SJCRH30 (cell line): ENCODE measurements at regions not wholly inside any gene's neighbourhood (a gene's known extent, or its start where the extent isn't known, plus 50 kb on each side); places are given as distances from the start of the nearest gene placed in this dataset.
"Not testable (repeated sequence)": the region's sequence is repeated elsewhere in the genome, so short reads cannot be mapped to it uniquely, and the experiment has no call there.

Experiments used
- DNase-seq, 2 experiments: peaks; one replicate each; pipeline ENCODE4 v3.0.0-alpha.2; 2015 to 2020
- H3K27ac ChIP-seq: fragments of 250-450 bp; sonication (Bioruptor Pico); 2 replicates; pipeline ENCODE4 v1.5.1; 2020; ENCODE audit warnings: mild to moderate bottlenecking, moderate library complexity
- H3K27me3 ChIP-seq: fragments of 250-450 bp; sonication (Bioruptor Pico); 2 replicates; pipeline ENCODE4 v1.5.1; 2020; ENCODE audit warnings: mild to moderate bottlenecking, moderate library complexity
- H3K36me3 ChIP-seq: fragments of 250-450 bp; sonication (Bioruptor Pico); 2 replicates; pipeline ENCODE4 v1.5.1; 2020; ENCODE audit warnings: mild to moderate bottlenecking, moderate library complexity
- H3K4me1 ChIP-seq: fragments of 250-450 bp; sonication (Bioruptor Pico); 2 replicates; pipeline ENCODE4 v1.5.1; 2020; ENCODE audit warnings: mild to moderate bottlenecking, moderate library complexity
- H3K4me3 ChIP-seq: fragments of 250-450 bp; sonication (Bioruptor Pico); 2 replicates; pipeline ENCODE4 v1.5.1; 2020; ENCODE audit warnings: mild to moderate bottlenecking, moderate library complexity
- H3K9me3 ChIP-seq: fragments of 250-450 bp; sonication (Bioruptor Pico); replicated peaks from 2 replicates; pipeline ENCODE4 v1.5.1; 2020; ENCODE audit warnings: mild to moderate bottlenecking, moderate library complexity

DNA sequence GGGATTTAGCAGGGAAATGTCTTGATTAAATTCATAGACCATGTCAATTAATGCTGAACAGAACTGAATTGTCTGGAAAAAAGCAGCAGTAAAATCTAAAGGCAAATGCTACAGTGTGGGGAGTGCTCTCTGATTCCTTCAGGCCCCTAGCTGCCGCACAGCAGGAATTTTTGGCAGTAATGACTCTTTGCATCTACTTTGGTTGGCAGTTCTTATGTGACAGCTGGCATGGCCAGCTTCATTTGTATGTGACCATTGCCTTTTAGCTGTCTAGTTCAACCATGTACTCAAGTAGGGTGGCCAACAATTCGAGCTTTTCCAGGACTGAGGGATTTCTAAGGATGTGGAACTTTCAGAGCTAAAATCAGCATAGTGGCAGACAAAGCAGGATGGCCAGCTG lies 499.1 kb upstream of the MAN1A1 start:
- H3K27me3 ChIP-seq: no peaks in the 10 kb centered on the region
- no peak for DNase-seq
- no peak overlapping the region for H3K4me3 ChIP-seq
- no peaks in the 10 kb centered on the region for H3K36me3 ChIP-seq
- no peaks in the 10 kb centered on the region for H3K4me1 ChIP-seq
- H3K9me3 ChIP-seq: no peaks in the 10 kb centered on the region
- H3K27ac ChIP-seq: no peak overlapping the region

DNA sequence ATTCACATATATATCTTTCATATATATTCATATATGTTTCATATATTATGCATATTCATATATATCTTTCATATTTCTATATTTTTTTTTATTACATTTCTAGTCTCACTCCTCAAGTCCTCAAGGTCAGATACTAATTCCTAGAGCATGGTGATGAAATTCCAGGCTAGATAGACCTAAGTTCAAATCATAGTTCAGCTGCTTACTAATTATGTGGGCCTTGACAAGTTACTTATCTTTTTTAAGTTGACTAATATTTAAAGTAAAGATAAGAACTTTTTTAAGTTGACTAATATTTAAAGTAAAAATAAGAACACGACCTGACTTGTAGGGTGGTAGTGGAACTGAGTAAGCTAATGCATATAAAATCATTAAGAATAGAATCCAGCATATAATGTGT lies 495.6 kb upstream of the MAN1A1 start:
- no peak for DNase-seq
- Histone ChIP-seq H3K9me3 (no peaks in the 10 kb centered on the region), H3K27ac (no peak overlapping the region), H3K27me3 (no peaks in the 10 kb centered on the region), H3K4me1 (no peaks in the 10 kb centered on the region), H3K4me3 (no peak overlapping the region), H3K36me3 (no peaks in the 10 kb centered on the region)

- H3K36me3 ChIP-seq: no peaks in the 10 kb centered on the region
- H3K4me1 ChIP-seq: no peaks in the 10 kb centered on the region
- H3K9me3 ChIP-seq: no peaks in the 10 kb centered on the region
- no peaks in the 10 kb centered on the region for H3K27me3 ChIP-seq
- DNase-seq: no peak
- H3K27ac ChIP-seq: no peak overlapping the region
- no peak overlapping the region for H3K4me3 ChIP-seq
Observed at GRCh38 chr6:119844387-119844786, 494.8 kb upstream of the MAN1A1 start.

DNA sequence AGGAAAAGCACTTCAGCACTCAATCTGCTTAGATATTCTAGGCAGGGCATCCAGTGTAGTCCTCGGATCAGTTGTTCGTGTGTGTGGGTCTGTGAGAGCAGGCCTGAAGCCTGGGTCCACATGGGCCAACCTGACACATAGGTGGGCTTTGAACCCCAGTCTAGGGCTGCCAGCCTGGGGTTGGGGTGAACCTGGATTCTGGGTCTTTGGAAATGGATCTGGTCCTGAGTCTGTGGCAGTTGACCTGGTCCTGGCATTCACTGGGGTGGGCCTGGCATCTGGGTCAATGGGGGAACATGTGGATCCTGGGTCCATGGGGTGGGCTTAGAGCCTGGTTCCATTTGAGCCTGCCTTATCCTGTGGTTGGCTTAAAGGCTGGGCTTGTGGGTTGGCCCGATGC lies 492.6 kb upstream of the MAN1A1 start:
- no peak for DNase-seq
- no peaks in the 10 kb centered on the region for H3K27me3 ChIP-seq
- no peak overlapping the region for H3K4me3 ChIP-seq
- H3K27ac ChIP-seq: no peak overlapping the region
- no peaks in the 10 kb centered on the region for H3K9me3 ChIP-seq
- no peaks in the 10 kb centered on the region for H3K4me1 ChIP-seq
- H3K36me3 ChIP-seq: no peaks in the 10 kb centered on the region

DNA sequence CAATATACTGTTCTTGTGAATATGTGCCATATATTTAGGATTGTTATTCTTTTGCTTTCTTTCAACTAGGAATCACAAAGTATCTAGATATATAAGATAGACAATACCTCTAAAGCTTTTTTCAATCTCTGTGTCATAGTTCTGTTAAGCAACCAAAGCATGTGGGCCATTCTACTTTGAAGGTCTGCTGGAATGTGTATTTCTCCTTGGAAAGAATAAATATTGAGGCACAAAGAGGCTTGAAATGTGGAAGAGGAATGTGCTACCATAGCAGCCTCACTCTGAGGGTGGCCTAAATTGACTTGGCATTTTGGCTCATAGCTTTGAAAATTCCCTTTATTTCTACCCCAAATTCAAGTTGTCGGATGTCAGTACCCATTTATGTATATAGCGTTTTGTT lies 488.5 kb upstream of the MAN1A1 start:
- Histone ChIP-seq H3K27ac (no peak overlapping the region), H3K4me3 (no peak overlapping the region), H3K27me3 (no peaks in the 10 kb centered on the region), H3K4me1 (no peaks in the 10 kb centered on the region), H3K36me3 (no peaks in the 10 kb centered on the region), H3K9me3 (no peaks in the 10 kb centered on the region)
- no peak for DNase-seq

DNA sequence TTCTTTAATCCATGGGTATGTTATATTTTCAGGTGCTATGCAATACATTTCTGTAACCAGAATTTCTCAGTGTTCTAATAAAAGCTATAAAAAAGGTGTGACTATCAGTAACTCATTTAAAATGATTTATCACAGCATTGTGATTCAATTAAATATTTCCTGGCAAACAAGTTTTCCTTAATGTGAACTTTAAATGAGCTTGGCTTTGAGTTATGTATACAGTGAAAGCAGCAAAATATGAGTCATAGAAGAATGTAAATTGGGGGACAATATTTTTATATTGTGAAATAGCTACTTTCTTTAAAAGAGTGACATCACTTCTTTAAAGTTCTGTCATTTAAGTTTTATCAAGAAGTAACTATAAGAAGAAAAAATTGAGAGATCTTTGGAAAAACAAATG lies 484.9 kb upstream of the MAN1A1 start:
- DNase-seq: no peak

GRCh38 chr6:119832411-119832810 lies 482.9 kb upstream of the MAN1A1 start:
- no peak overlapping the region for H3K27ac ChIP-seq
- H3K4me1 ChIP-seq: no peaks in the 10 kb centered on the region
- H3K36me3 ChIP-seq: no peaks in the 10 kb centered on the region

More for the DNA sequence above, 484.9 kb upstream of the MAN1A1 start:
- Histone ChIP-seq H3K27me3 (no peaks in the 10 kb centered on the region), H3K4me3 (no peak overlapping the region), H3K27ac (no peak overlapping the region), H3K36me3 (no peaks in the 10 kb centered on the region), H3K4me1 (no peaks in the 10 kb centered on the region), H3K9me3 (no peaks in the 10 kb centered on the region)

DNA sequence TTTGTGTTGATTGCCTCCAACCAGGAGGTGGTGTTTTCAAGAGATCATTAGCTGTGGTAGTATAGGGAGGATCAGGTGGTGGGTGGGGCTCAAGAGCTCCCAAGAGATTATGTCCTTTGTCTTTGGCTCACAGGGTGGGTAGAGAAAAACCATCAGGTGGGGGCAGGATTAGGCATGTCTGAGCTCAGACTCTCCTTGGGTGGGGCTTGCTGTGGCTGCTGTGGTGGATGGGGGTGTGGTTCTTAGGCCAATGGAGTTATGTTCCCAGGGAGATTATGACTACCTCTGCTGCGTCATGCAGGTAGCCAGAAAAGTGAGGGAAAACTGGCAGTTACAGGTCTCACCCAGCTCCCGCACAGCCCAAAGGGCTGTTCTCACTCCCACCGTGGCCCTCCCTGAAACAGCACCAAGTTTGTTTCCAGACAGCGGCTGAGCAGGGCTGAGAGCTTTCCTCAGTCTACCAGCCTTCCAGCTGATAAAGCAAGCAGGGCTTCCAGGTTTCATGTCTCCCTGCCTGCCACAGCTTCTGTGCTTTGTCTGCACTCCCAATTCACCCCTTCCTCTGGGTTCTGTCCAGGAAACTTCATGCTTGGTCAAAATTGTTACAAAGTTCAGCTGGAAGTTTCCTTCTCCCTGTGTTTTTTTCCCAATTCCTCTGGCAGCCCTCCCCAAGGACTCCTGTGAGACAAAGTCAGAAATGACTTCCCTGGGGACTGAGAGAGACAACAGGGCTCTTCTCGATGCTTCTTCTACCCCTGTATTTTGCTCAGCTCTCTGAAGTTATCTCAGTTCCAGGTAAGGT lies 481.1 kb upstream of the MAN1A1 start:
- Histone ChIP-seq H3K27me3 (no peaks in the 10 kb centered on the region), H3K4me1 (no peaks in the 10 kb centered on the region), H3K27ac (no peak overlapping the region), H3K4me3 (no peak overlapping the region), H3K36me3 (no peaks in the 10 kb centered on the region), H3K9me3 (no peaks in the 10 kb centered on the region)
- no peak for DNase-seq

More at GRCh38 chr6:119832411-119832810, 482.9 kb upstream of the MAN1A1 start:
- no peaks in the 10 kb centered on the region for H3K9me3 ChIP-seq
- H3K4me3 ChIP-seq: no peak overlapping the region
- no peaks in the 10 kb centered on the region for H3K27me3 ChIP-seq
- no peak for DNase-seq

GRCh38 chr6:119830069-119830468 lies 480.5 kb upstream of the MAN1A1 start:
- no peaks in the 10 kb centered on the region for H3K36me3 ChIP-seq
- no peaks in the 10 kb centered on the region for H3K4me1 ChIP-seq
- H3K9me3 ChIP-seq: no peaks in the 10 kb centered on the region
- H3K27ac ChIP-seq: no peak overlapping the region
- no peaks in the 10 kb centered on the region for H3K27me3 ChIP-seq
- no peak for DNase-seq
- H3K4me3 ChIP-seq: no peak overlapping the region

- not testable (repeated sequence) for H3K27ac ChIP-seq, H3K9me3 ChIP-seq, H3K36me3 ChIP-seq, H3K4me3 ChIP-seq, DNase-seq, H3K27me3 ChIP-seq, H3K4me1 ChIP-seq
Observed at GRCh38 chr6:119829499-119829898, 479.9 kb upstream of the MAN1A1 start.

- Histone ChIP-seq H3K27me3 (no peaks in the 10 kb centered on the region), H3K4me3 (no peak overlapping the region), H3K4me1 (no peaks in the 10 kb centered on the region), H3K9me3 (no peaks in the 10 kb centered on the region), H3K36me3 (no peaks in the 10 kb centered on the region), H3K27ac (no peak overlapping the region)
- DNase-seq: no peak
Observed at GRCh38 chr6:119829006-119829405, 479.4 kb upstream of the MAN1A1 start.

DNA sequence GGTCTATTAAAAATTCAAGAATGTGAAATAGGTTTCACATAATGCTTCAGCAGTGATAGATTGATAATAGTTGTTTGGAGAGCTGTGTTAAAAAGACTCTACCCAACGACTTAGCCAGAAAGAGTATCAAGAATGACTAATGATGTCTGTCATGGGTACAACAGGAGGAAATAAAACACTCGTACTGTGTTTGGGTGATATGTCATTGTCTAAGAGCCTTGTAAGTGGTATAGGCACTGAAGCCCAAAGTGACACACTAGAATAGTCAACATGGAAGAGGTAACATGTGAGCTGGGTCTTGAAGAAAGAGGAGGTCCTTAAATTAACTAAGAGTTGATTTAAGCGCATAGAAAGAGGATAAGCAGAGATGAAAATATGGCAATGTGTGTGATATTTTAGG lies 471.8 kb upstream of the MAN1A1 start:
- Histone ChIP-seq H3K4me1 (no peaks in the 10 kb centered on the region), H3K36me3 (no peaks in the 10 kb centered on the region), H3K27ac (no peak overlapping the region), H3K4me3 (no peak overlapping the region), H3K27me3 (no peaks in the 10 kb centered on the region), H3K9me3 (no peaks in the 10 kb centered on the region)
- no peak for DNase-seq

- no peaks in the 10 kb centered on the region for H3K4me1 ChIP-seq
- no peaks in the 10 kb centered on the region for H3K9me3 ChIP-seq
- H3K36me3 ChIP-seq: no peaks in the 10 kb centered on the region
- H3K4me3 ChIP-seq: no peak overlapping the region
- no peak overlapping the region for H3K27ac ChIP-seq
- H3K27me3 ChIP-seq: no peaks in the 10 kb centered on the region
- DNase-seq: no peak
Observed at GRCh38 chr6:119818876-119819275, 469.3 kb upstream of the MAN1A1 start.

GRCh38 chr6:119814609-119815400 lies 465.2 kb upstream of the MAN1A1 start:
- no peaks in the 10 kb centered on the region for H3K9me3 ChIP-seq

GRCh38 chr6:119802464-119802863 lies 452.9 kb upstream of the MAN1A1 start:
- Histone ChIP-seq H3K36me3 (no peaks in the 10 kb centered on the region), H3K4me3 (no peak overlapping the region), H3K27me3 (no peaks in the 10 kb centered on the region), H3K9me3 (no peaks in the 10 kb centered on the region), H3K27ac (no peak overlapping the region), H3K4me1 (no peaks in the 10 kb centered on the region)
- DNase-seq: no peak

More at GRCh38 chr6:119814609-119815400, 465.2 kb upstream of the MAN1A1 start:
- no peak for DNase-seq
- no peaks in the 10 kb centered on the region for H3K36me3 ChIP-seq
- no peak overlapping the region for H3K27ac ChIP-seq
- no peaks in the 10 kb centered on the region for H3K4me1 ChIP-seq
- H3K27me3 ChIP-seq: no peaks in the 10 kb centered on the region
- H3K4me3 ChIP-seq: no peak overlapping the region
